HK-2 (cell line): ENCODE measurements at regions not wholly inside any gene's neighbourhood (a gene's known extent, or its start where the extent isn't known, plus 50 kb on each side); places are given as distances from the start of the nearest gene placed in this dataset.

Source experiments
- DNase-seq: peaks from one replicate; pipeline ENCODE4 v3.0.0-alpha.2; 2018; ENCODE audit not compliant: unreplicated experiment

GRCh38 chr5:99133921-99134320 lies 205.1 kb upstream of the CHD1 start:
- no peak for DNase-seq

DNA sequence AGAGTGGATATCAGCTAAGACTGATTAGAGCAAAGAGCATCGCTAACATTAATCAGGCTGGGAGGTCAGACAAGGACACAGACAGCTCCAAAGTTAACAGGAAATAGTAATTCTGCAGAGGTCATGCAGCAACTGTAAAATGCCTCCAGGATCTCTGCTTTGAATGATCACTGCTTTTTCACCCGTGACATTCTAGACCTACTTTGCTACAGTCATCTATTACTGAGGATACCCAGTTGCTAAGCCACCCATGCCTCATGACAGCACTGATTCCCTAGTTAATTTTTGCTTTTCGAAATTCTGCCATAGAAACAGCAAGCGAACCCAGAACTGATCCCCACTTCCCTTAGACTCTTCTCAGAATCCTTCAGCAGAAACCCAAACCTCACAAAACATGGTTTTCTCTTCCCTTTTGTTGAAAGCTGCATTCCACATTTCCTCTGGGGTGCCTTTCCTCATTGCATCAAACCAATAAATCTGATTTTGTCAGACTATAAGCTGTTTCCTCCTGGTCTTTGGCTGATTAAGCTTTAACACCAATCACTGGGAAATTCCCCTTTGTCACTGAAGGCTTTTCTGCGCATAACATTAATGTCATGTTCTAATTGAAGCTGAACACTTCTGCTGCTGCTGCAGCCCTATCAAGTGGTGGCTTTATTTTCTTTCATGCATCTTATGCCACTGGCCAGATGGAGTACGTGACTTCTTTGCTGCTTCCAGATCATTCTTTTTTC lies 201.1 kb upstream of the CHD1 start:
- no peak for DNase-seq

GRCh38 chr5:99122976-99123375 lies 194.2 kb upstream of the CHD1 start:
- DNase-seq, result no peak

DNA sequence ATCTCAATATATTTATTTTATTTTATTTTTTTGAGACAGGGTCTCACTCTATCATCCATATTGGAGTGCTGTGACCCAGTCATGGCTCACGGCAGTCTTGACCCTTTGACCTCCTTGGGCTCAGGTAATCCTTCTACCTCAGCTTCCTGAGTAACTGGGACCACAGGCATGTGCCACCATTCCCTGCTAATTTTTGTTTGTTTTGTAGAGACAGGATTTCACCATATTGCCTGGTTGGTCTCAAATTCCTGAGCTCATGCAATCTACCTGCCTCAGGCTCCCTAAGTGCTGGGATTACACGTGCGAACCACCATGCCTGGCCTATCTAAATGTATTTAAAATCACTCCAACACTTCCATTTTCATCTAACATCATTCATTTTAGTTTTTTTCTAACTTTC lies 190.5 kb upstream of the CHD1 start:
- no peak for DNase-seq

GRCh38 chr5:99116526-99116925 lies 187.7 kb upstream of the CHD1 start:
- DNase-seq, result no peak

GRCh38 chr5:99109894-99110293 lies 181.1 kb upstream of the CHD1 start:
- no peak for DNase-seq

- no peak for DNase-seq
Measured at GRCh38 chr5:99105216-99105615, 176.4 kb upstream of the CHD1 start.

DNA sequence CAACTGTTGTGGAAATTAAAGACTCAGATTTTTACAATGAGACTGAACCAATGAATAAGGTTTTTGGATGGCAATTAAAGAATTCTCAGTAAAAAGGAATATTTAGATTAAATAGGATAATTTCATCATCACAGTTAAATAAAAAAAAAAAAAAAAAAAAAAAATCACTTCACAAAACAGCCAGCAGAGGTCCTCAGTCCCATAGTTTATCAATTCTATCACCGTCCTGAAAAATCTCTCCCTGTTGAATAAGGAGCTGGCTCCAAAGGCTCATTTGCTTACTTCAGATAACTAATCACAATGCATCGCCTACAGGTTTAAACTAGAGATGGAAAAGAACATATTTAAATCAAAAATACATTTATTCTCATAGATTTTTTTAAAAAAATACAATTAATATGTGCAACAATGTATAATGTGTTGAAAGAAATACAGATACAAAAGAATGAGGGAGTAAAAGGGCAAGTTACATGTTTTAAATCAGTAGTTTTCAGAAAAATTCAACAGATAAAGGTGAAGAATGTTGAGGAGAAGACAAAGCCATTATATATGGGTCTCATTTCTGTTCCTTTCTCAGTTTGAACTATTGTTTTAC lies 175.8 kb upstream of the CHD1 start:
- DNase-seq, result no peak

GRCh38 chr5:99102073-99102697 lies 173.4 kb upstream of the CHD1 start:
- no peak for DNase-seq

GRCh38 chr5:99099691-99100090 lies 170.9 kb upstream of the CHD1 start:
- no peak for DNase-seq

DNA sequence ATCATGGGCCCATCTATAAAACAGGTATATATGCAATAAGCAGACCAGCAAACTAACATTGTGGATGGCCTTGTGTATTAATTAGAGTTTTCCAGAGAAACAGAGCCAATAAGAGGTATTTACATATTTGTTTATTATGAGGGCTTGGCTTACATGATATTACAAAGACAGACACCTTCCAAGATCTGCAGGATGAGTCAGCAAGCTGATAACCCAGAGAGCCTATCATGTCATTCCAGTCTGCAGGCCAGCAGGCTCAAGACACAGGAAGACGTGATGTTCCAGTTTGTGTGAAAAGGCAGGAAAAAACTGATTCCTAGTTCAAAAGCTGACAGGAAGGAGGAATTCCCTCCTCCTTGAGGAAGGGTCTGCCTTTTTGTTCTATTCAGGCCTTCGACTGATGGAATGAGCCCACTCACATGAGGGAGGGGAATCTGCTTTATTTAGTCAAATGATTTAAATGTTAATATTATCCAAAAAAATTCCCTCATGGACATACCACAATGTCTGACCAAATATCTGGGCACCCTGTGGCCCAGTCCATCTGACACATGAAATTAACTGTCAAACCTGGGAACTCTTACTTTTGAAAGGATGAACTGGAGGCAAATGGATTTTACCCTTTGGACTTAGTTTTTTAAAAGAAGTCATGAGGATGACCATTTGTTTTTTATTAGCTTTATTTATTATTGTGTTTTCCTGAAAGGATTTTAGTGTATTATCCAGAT lies 161.2 kb upstream of the CHD1 start:
- DNase-seq, result no peak

DNA sequence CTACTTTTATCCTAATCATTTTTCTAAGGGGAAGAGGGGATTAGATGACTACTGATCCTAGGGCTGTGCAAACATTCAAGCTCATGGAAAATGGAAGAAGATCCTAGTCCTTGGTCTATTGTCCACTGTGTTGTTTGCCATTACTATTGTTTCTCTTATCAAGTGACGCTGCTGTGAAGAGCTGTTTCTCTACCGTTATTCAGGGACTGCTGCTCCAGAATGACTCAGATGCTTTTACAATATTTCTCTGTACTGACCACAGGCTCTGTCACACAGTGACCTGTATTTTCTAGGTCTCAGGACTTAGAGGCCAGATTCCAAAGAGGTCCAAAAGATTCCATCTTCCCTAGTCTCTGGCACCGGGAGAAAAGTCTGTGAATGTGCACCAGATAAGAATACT lies 159.5 kb upstream of the CHD1 start:
- DNase-seq, result no peak

DNA sequence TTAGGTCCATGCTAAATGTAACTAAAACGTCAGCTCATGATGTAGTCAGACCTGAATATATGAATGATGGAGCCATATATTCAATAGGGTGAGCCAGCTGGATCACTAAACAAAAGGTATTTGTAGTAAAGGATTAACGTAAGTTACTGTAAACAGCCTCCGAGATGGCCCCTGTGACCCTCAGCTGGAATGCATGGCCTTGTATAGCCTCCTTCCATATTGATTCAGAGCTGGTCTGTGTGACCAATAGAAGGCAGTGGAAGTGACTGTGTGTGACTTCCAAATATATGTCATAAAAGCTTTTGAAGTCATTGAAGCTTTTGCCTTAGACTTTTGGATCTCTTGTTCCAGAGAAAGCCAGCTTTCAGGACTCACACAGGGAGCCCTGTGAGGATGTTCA lies 154.4 kb upstream of the CHD1 start:
- DNase-seq, result no peak

DNA sequence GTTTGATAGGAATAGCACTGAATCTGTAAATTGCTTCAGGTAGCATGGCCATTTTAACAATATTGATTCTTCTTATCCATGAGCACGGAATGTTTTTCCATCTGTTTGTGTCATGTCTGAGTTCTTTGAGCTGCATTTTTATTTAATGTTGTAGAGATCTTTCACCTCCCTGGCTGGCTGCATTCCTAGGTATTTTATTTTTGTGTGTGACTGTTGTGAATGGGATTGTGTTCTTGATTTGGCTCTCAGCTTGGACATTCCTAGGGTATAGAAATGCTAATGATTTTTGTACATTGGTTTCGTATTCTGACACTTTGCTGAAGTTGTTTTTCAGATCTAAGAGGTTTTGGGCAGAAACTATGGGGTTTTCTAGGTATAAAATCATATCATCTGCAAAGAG lies 152.9 kb upstream of the CHD1 start:
- DNase-seq, result no peak

- no peak for DNase-seq
Measured at GRCh38 chr5:99076723-99077640, 148.2 kb upstream of the CHD1 start.

DNA sequence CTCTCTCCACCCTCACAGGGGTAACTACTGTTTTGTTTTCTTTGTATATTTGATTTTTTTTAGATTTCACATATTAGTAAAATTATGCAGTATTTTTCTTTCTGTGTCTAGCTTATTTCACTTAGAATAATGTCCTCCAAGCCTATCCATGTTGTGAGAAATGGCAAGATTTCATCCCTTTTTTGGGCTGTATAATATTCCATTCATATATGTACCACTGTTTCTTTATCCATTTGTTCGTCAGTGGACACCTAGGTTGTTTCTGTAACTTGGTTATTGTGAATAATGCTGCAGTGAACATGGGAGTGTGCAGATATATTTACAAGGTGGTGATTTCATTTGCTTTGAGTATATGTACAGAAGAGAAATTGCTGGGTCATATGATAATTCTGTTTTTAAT lies 144.0 kb upstream of the CHD1 start:
- DNase-seq, result no peak

- DNase-seq, result no peak
Measured at GRCh38 chr5:99070822-99071221, 142.0 kb upstream of the CHD1 start.

- no peak for DNase-seq
Measured at GRCh38 chr5:99070362-99070761, 141.6 kb upstream of the CHD1 start.

- no peak for DNase-seq
Measured at GRCh38 chr5:99068944-99069650, 140.3 kb upstream of the CHD1 start.

DNA sequence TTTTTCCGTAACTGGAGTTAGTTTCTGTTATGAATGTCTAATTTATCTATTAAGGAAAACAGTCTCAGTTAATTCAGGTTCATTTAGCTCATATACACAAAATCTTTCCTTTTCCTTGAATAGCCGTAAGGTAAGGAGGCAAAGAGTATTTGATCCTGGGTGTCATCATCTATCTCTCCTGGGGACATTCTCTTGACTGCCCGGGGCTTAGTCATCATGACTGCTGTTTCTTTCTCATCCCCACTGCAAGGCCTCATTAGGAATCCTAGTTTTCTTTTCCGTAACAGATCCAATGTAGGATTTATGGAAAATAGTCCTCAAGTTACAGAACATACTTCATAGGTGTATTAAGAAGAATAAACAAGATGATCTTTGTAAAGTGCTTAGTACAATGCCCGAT lies 134.9 kb upstream of the CHD1 start:
- DNase-seq, result no peak

- DNase-seq, result no peak
Measured at GRCh38 chr5:99061711-99062110, 132.9 kb upstream of the CHD1 start.
